H1 (cell line): ENCODE measurements at regions not wholly inside any gene's neighbourhood (a gene's known extent, or its start where the extent isn't known, plus 50 kb on each side); places are given as distances from the start of the nearest gene placed in this dataset.

Source experiments
- CREB1 ChIP-seq: IDR thresholded peaks from 2 replicates; pipeline ENCODE4 v1.6.1; 2012; ENCODE audit warnings: inconsistent platforms
- CTBP2 ChIP-seq: IDR thresholded peaks from 2 replicates; pipeline ENCODE4 v1.7.0; 2011; ENCODE audit warnings: borderline replicate concordance, mild to moderate bottlenecking, moderate library complexity, mixed read lengths, low read length; ENCODE audit not compliant: insufficient read depth, insufficient read length
- HDAC2 ChIP-seq, 2 experiments: fragments of 300-600 bp in 1 of 2; sonication (generic) in 1 of 2; IDR thresholded peaks; 2 replicates each; pipeline ENCODE4 v1.6.1; 2011 to 2012; ENCODE audit warnings: low read depth in 2 of 2, low read length in 2 of 2, mild to moderate bottlenecking in 2 of 2, moderate library complexity in 2 of 2, borderline replicate concordance in 1 of 2, inconsistent platforms in 1 of 2
- NANOG ChIP-seq: IDR thresholded peaks from 2 replicates; pipeline ENCODE4 v1.6.1; 2011; ENCODE audit warnings: low read length, low read depth, mild to moderate bottlenecking, inconsistent platforms; ENCODE audit not compliant: insufficient read depth, poor library complexity, severe bottlenecking
- PHF8 ChIP-seq: fragments of 200-600 bp; sonication (generic); conservative IDR thresholded peaks from 2 replicates; pipeline ENCODE4 v1.7.1; 2012; ENCODE audit warnings: low read depth, mild to moderate bottlenecking, inconsistent platforms, low read length, moderate library complexity
- RAD21 ChIP-seq, 2 experiments: IDR thresholded peaks in 1 of 2; conservative IDR thresholded peaks in 1 of 2; 2 replicates each; pipeline ENCODE4 v1.6.1; 2011; ENCODE audit warnings: low read depth in 2 of 2, low read length in 2 of 2, improper control_type of control experiment in 1 of 2, inconsistent platforms in 1 of 2, mild to moderate bottlenecking in 1 of 2, moderate library complexity in 1 of 2
- SUZ12 ChIP-seq: fragments of 200-600 bp; sonication (generic); IDR thresholded peaks from 2 replicates; pipeline ENCODE4 v1.6.1; 2012; ENCODE audit warnings: mild to moderate bottlenecking, inconsistent platforms, low read length, moderate library complexity, mixed read lengths
- TEAD4 ChIP-seq: IDR thresholded peaks from 2 replicates; pipeline ENCODE4 v1.6.1; 2012; ENCODE audit warnings: low read depth, low read length, inconsistent platforms, mixed read lengths
- YY1 ChIP-seq: IDR thresholded peaks from 2 replicates; pipeline ENCODE4 v1.6.1; 2011; ENCODE audit warnings: low read depth, mild to moderate bottlenecking, low read length
- TF ChIP-seq, protein P1 (sequence below): IDR thresholded peaks from 2 replicates; pipeline ENCODE4 v1.6.1; 2011; ENCODE audit warnings: low read length, improper control_type of control experiment
- TF ChIP-seq, protein P2 (sequence below), 3 experiments: IDR thresholded peaks; 1 replicate in 2 of 3; 2 replicates in 1 of 3; pipeline versions ENCODE4 v1.5.1 to v1.6.1; 2011; ENCODE audit warnings: low read length in 3 of 3, mild to moderate bottlenecking in 3 of 3, inconsistent platforms in 2 of 3, low read depth in 1 of 3, moderate library complexity in 1 of 3; ENCODE audit not compliant: insufficient read depth in 1 of 3; ENCODE audit errors: control extremely low read depth in 1 of 3

DNA sequence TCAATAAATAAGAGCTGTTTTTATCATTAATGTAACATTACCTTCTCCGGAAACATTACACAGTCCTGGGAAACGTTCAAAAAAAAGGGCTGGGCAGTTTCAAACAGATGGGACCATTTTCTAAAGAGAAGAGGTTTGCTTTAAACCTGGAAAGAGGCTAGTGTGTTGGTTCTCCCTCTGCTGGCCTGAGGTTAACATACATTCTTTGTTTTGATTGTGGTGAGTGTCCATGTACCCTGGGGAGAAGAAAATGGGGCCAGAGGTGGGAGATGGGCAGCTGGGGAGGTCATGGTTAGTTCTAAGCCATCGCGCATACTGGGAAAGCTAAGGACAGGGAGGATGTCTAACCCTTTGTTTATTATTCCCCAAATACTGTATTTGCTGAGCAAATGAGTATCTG, 194.7 kb downstream of the CPEB2 start (continued):
- TF ChIP-seq PHF8: no peak
- TF ChIP-seq, protein P1, sequence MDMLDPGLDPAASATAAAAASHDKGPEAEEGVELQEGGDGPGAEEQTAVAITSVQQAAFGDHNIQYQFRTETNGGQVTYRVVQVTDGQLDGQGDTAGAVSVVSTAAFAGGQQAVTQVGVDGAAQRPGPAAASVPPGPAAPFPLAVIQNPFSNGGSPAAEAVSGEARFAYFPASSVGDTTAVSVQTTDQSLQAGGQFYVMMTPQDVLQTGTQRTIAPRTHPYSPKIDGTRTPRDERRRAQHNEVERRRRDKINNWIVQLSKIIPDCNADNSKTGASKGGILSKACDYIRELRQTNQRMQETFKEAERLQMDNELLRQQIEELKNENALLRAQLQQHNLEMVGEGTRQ: no peak
- TF ChIP-seq NANOG: no peak
- TF ChIP-seq, protein P2, sequence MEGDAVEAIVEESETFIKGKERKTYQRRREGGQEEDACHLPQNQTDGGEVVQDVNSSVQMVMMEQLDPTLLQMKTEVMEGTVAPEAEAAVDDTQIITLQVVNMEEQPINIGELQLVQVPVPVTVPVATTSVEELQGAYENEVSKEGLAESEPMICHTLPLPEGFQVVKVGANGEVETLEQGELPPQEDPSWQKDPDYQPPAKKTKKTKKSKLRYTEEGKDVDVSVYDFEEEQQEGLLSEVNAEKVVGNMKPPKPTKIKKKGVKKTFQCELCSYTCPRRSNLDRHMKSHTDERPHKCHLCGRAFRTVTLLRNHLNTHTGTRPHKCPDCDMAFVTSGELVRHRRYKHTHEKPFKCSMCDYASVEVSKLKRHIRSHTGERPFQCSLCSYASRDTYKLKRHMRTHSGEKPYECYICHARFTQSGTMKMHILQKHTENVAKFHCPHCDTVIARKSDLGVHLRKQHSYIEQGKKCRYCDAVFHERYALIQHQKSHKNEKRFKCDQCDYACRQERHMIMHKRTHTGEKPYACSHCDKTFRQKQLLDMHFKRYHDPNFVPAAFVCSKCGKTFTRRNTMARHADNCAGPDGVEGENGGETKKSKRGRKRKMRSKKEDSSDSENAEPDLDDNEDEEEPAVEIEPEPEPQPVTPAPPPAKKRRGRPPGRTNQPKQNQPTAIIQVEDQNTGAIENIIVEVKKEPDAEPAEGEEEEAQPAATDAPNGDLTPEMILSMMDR (IDR thresholded peaks at IDR 0.05; ENCODE audit: control extremely low read depth in 1 of 3, insufficient read depth in 1 of 3, low read depth in 1 of 3, low read length in 3 of 3): peak in 2 of 3 experiments; percentile 30 to 60; a peak in 2 of 4 replicates
- TF ChIP-seq CREB1: no peak
- TF ChIP-seq SUZ12: no peak
- TF ChIP-seq TEAD4: 0 out of 2 replicates have a peak, but pooled peaks have one; percentile 11
- no peak for TF ChIP-seq CTBP2
- no peak for TF ChIP-seq HDAC2 (IDR thresholded peaks at IDR 0.05; ENCODE audit: borderline replicate concordance in 1 of 2, low read depth in 2 of 2, low read length in 2 of 2)
- no peak for TF ChIP-seq YY1
- TF ChIP-seq RAD21 (IDR thresholded peaks at IDR 0.05 in 1 of 2, conservative IDR thresholded peaks at IDR 0.05 in 1 of 2; ENCODE audit: low read depth in 2 of 2, low read length in 2 of 2): peak; percentile 62 to 72
